Activated T-cell treated with anti-CD3 and anti-CD28 coated beads, Interleukin-2, amount 50 U/mL, for 24 hours (primary cell): ENCODE measurements at regions not wholly inside any gene's neighbourhood (a gene's known extent, or its start where the extent isn't known, plus 50 kb on each side); places are given as distances from the start of the nearest gene placed in this dataset.

Source experiments
- DNase-seq: peaks from one replicate; pipeline ENCODE4 v3.0.0-alpha.2; 2020
- H3K27ac Mint-ChIP-seq: 2 replicates; pipeline ENCODE4 v1.8.0; 2020; ENCODE audit warnings: mild to moderate bottlenecking, mixed read lengths
- H3K27me3 Mint-ChIP-seq: 2 replicates; pipeline ENCODE4 v1.8.0; 2020; ENCODE audit warnings: mixed read lengths
- H3K36me3 Mint-ChIP-seq: 2 replicates; pipeline ENCODE4 v1.8.0; 2020; ENCODE audit warnings: low read depth, mixed read lengths
- H3K4me1 Mint-ChIP-seq: 2 replicates; pipeline ENCODE4 v1.8.0; 2020; ENCODE audit warnings: low read depth, mixed read lengths
- H3K4me3 Mint-ChIP-seq: 2 replicates; pipeline ENCODE4 v1.8.0; 2020; ENCODE audit warnings: mild to moderate bottlenecking, moderate library complexity, mixed read lengths
- H3K9me3 Mint-ChIP-seq: 2 replicates; pipeline ENCODE4 v1.8.0; 2020; ENCODE audit warnings: mixed read lengths

GRCh38 chr5:27639005-27639612 lies 600.7 kb upstream of the CDH9 start:
- Mint-ChIP-seq H3K27me3 (no peaks in the 10 kb centered on the region), H3K27ac (no peak overlapping the region), H3K4me3 (no peak overlapping the region), H3K4me1 (no peaks in the 10 kb centered on the region), H3K9me3 (peaks cover 16% of the 10 kb centered on the region), H3K36me3 (no peaks in the 10 kb centered on the region)
- DNase-seq = no peak

- DNase-seq = no peak
- Mint-ChIP-seq H3K27ac (no peak overlapping the region), H3K4me3 (no peak overlapping the region), H3K4me1 (no peaks in the 10 kb centered on the region), H3K36me3 (no peaks in the 10 kb centered on the region), H3K9me3 (peaks cover 10% of the 10 kb centered on the region), H3K27me3 (no peaks in the 10 kb centered on the region)
Observed at GRCh38 chr5:27619982-27620381, 581.6 kb upstream of the CDH9 start.

GRCh38 chr5:27612161-27612560 lies 573.8 kb upstream of the CDH9 start:
- Mint-ChIP-seq H3K9me3 (peaks cover 16% of the 10 kb centered on the region), H3K4me1 (no peaks in the 10 kb centered on the region), H3K36me3 (no peaks in the 10 kb centered on the region), H3K4me3 (no peak overlapping the region), H3K27me3 (no peaks in the 10 kb centered on the region), H3K27ac (no peak overlapping the region)
- DNase-seq = no peak

GRCh38 chr5:27608992-27609391 lies 570.6 kb upstream of the CDH9 start:
- Mint-ChIP-seq H3K27me3 (no peaks in the 10 kb centered on the region), H3K9me3 (peaks cover 18% of the 10 kb centered on the region), H3K4me3 (no peak overlapping the region), H3K4me1 (no peaks in the 10 kb centered on the region), H3K27ac (no peak overlapping the region), H3K36me3 (no peaks in the 10 kb centered on the region)
- DNase-seq = no peak

- H3K36me3 Mint-ChIP-seq = no peaks in the 10 kb centered on the region
- no peaks in the 10 kb centered on the region for H3K4me1 Mint-ChIP-seq
- no peak overlapping the region for H3K4me3 Mint-ChIP-seq
- peaks cover 24% of the 10 kb centered on the region for H3K9me3 Mint-ChIP-seq
- DNase-seq = no peak
- no peak overlapping the region for H3K27ac Mint-ChIP-seq
- H3K27me3 Mint-ChIP-seq = no peaks in the 10 kb centered on the region
Observed at GRCh38 chr5:27598576-27598975, 560.2 kb upstream of the CDH9 start.

GRCh38 chr5:27594141-27594540 lies 555.8 kb upstream of the CDH9 start:
- Mint-ChIP-seq H3K27me3 (no peaks in the 10 kb centered on the region), H3K27ac (no peak overlapping the region), H3K36me3 (no peaks in the 10 kb centered on the region), H3K9me3 (peaks cover 19% of the 10 kb centered on the region), H3K4me3 (no peak overlapping the region), H3K4me1 (no peaks in the 10 kb centered on the region)
- no peak for DNase-seq

DNA sequence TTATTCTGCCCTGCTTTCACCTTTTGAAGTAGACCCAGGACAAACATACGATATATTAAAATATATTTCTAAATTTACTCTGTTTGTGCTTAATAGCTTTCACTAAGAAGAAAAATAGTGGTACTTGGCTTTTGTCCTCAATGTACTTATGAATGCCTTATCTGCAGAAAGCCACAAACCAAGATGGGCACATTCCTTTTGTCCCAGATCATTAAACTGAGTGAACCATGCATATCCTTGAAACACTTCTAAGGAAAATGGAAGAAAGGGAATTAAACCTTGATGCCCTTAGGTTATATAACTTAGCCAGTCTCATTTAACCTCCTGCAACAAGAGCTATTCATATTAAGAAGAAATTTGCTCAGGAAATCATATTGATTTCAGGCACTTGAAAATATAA lies 553.8 kb upstream of the CDH9 start:
- Mint-ChIP-seq H3K9me3 (peaks cover 27% of the 10 kb centered on the region), H3K36me3 (no peaks in the 10 kb centered on the region), H3K27ac (no peak overlapping the region), H3K27me3 (no peaks in the 10 kb centered on the region), H3K4me3 (no peak overlapping the region), H3K4me1 (no peaks in the 10 kb centered on the region)
- no peak for DNase-seq

GRCh38 chr5:27590503-27590902 lies 552.1 kb upstream of the CDH9 start:
- no peak for DNase-seq
- no peak overlapping the region for H3K27ac Mint-ChIP-seq
- H3K9me3 Mint-ChIP-seq = peaks cover 29% of the 10 kb centered on the region
- H3K27me3 Mint-ChIP-seq = no peaks in the 10 kb centered on the region
- H3K36me3 Mint-ChIP-seq = no peaks in the 10 kb centered on the region
- H3K4me3 Mint-ChIP-seq = no peak overlapping the region
- no peaks in the 10 kb centered on the region for H3K4me1 Mint-ChIP-seq

- Mint-ChIP-seq H3K9me3 (peaks cover 19% of the 10 kb centered on the region), H3K27ac (no peak overlapping the region), H3K4me3 (no peak overlapping the region), H3K27me3 (no peaks in the 10 kb centered on the region), H3K4me1 (no peaks in the 10 kb centered on the region), H3K36me3 (no peaks in the 10 kb centered on the region)
- DNase-seq = no peak
Observed at GRCh38 chr5:27578279-27578678, 539.9 kb upstream of the CDH9 start.

- no peaks in the 10 kb centered on the region for H3K27me3 Mint-ChIP-seq
- no peaks in the 10 kb centered on the region for H3K36me3 Mint-ChIP-seq
- no peak overlapping the region for H3K4me3 Mint-ChIP-seq
- H3K4me1 Mint-ChIP-seq = no peaks in the 10 kb centered on the region
- DNase-seq = no peak
- H3K9me3 Mint-ChIP-seq = peaks cover 10% of the 10 kb centered on the region
- no peak overlapping the region for H3K27ac Mint-ChIP-seq
Observed at GRCh38 chr5:27571681-27572080, 533.3 kb upstream of the CDH9 start.

DNA sequence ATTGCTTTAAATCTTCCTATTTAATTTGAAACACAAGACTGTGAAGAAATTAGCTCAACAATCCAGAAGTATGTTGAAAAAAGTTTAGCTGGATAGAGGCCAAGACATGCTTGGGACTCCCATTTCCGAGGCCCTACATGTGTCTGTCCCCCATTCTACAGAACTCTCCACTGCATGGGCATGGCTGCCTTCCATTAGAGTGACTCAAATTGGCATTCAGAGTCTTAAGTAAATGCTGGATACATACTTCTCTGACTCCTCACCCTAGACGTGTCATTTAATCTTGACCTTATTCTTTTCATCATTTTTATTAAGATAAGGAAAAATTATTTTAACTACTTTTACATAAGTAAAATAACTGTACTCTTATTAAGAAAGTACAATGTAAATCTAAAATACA lies 530.4 kb upstream of the CDH9 start:
- H3K4me1 Mint-ChIP-seq = no peaks in the 10 kb centered on the region
- peaks cover 4% of the 10 kb centered on the region for H3K9me3 Mint-ChIP-seq
- DNase-seq = no peak
- H3K27ac Mint-ChIP-seq = no peak overlapping the region
- H3K4me3 Mint-ChIP-seq = no peak overlapping the region
- H3K27me3 Mint-ChIP-seq = no peaks in the 10 kb centered on the region
- H3K36me3 Mint-ChIP-seq = no peaks in the 10 kb centered on the region

GRCh38 chr5:27561408-27561807 lies 523.0 kb upstream of the CDH9 start:
- H3K36me3 Mint-ChIP-seq = no peaks in the 10 kb centered on the region
- no peak overlapping the region for H3K4me3 Mint-ChIP-seq
- DNase-seq = no peak
- H3K4me1 Mint-ChIP-seq = no peaks in the 10 kb centered on the region
- no peaks in the 10 kb centered on the region for H3K27me3 Mint-ChIP-seq
- H3K9me3 Mint-ChIP-seq = peaks cover 11% of the 10 kb centered on the region
- no peak overlapping the region for H3K27ac Mint-ChIP-seq

GRCh38 chr5:27548484-27548883 lies 510.1 kb upstream of the CDH9 start:
- Mint-ChIP-seq H3K9me3 (peaks cover 21% of the 10 kb centered on the region), H3K36me3 (no peaks in the 10 kb centered on the region), H3K4me1 (no peaks in the 10 kb centered on the region), H3K27me3 (no peaks in the 10 kb centered on the region), H3K27ac (no peak overlapping the region), H3K4me3 (no peak overlapping the region)
- no peak for DNase-seq

GRCh38 chr5:27535031-27535557 lies 496.7 kb upstream of the CDH9 start:
- H3K4me1 Mint-ChIP-seq = no peaks in the 10 kb centered on the region
- H3K27ac Mint-ChIP-seq = no peak overlapping the region
- DNase-seq = no peak
- H3K9me3 Mint-ChIP-seq = peaks cover 13% of the 10 kb centered on the region
- H3K27me3 Mint-ChIP-seq = no peaks in the 10 kb centered on the region
- no peak overlapping the region for H3K4me3 Mint-ChIP-seq
- H3K36me3 Mint-ChIP-seq = no peaks in the 10 kb centered on the region

DNA sequence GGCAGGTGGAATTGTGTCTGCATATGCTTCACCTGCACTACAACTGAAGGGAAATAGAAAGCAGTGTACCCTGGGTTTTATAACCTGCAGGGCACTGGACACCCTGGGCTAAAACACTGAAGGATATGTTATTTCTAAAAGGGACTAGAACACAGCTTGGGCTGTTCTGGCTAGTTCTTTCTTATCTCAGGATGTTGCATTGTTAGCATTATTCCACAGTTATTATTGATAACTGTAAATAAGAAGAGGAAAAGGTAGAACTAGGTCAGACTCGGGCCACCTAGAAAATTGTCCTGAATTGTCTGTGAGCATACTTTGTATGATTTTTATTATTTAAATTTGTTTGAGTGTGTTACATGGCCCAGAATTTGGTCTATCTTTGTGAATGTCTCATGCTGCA lies 493.9 kb upstream of the CDH9 start:
- Mint-ChIP-seq H3K36me3 (no peaks in the 10 kb centered on the region), H3K9me3 (peaks cover 4% of the 10 kb centered on the region), H3K27ac (no peak overlapping the region), H3K4me1 (no peaks in the 10 kb centered on the region), H3K4me3 (no peak overlapping the region), H3K27me3 (no peaks in the 10 kb centered on the region)
- no peak for DNase-seq

DNA sequence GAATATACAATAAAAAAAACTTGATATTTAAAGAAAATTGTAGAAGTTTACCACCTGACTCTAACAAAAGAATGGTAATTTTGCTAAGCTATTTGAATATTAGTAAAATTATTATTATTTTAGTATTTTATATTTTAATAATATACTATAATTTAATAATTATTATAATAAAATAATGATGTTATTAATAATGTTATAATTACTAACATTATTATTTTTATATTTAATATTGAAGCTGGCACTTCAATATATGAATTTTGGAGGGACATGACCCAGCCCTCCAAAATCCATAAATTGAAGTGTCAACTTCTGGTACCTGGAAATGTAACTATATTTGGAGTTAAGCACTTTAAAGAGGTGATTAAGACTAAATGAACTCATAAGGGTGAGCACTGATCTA lies 486.1 kb upstream of the CDH9 start:
- no peaks in the 10 kb centered on the region for H3K4me1 Mint-ChIP-seq
- DNase-seq = no peak
- H3K9me3 Mint-ChIP-seq = peaks cover 14% of the 10 kb centered on the region
- H3K27me3 Mint-ChIP-seq = no peaks in the 10 kb centered on the region
- H3K4me3 Mint-ChIP-seq = no peak overlapping the region
- no peak overlapping the region for H3K27ac Mint-ChIP-seq
- no peaks in the 10 kb centered on the region for H3K36me3 Mint-ChIP-seq
